ENCODE measurements at regions not wholly inside any gene's neighbourhood (a gene's known extent, or its start where the extent isn't known, plus 50 kb on each side); places are given as distances from the start of the nearest gene placed in this dataset.

DNA sequence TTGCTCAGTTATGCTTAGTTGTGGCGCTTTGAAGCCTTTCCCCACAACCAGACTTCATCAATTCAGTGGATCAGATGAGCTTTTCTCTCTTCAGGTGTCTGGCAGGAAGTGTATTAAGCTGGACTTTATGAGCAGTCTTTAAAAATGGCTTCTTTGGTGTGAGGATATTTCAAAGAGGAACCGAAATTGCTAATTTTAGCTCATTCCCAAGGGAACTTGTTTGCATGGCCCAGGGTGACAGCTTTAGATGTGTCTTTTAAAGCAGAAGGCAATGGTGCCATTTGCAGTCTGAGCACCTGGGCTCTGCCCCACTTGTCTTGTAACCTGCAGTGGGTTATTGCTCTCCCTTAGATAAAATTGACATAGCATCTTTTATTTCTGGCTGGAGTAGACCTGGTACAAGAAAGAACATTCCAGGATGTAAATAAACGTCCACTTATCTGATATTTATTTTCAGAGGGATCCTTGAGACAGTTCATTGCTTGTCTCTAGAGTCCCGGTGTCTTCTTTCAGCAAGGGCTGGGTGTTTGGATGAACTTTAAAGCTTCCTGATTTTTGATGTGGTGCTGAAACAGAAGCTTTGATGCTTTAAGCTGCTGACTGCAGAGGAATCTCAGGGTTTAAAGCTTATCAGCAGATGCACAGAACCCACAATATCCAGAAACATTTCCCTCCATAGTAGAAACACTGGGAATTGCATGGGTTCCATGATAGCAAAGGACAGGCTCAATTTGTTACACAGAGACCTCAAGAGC, 241.7 kb downstream of the ADGRL2 start:
- no peaks in the 10 kb centered on the region for H3K9me3 Mint-ChIP-seq
- H3K4me3 Mint-ChIP-seq: no peak overlapping the region
- H3K4me1 Mint-ChIP-seq: no peaks in the 10 kb centered on the region
- no peaks in the 10 kb centered on the region for H3K27me3 Mint-ChIP-seq
- no peak overlapping the region for H3K27ac Mint-ChIP-seq
- ATAC-seq: no peak
- no peaks in the 10 kb centered on the region for H3K36me3 Mint-ChIP-seq
